ENCODE measurements at regions not wholly inside any gene's neighbourhood (a gene's known extent, or its start where the extent isn't known, plus 50 kb on each side); places are given as distances from the start of the nearest gene placed in this dataset.

- H3K27ac ChIP-seq (ENCODE audit: insufficient read depth, low read length, poor library complexity, severe bottlenecking): no peak overlapping the region
- H3K4me3 ChIP-seq (ENCODE audit: insufficient read depth, low read depth, low read length, poor library complexity, severe bottlenecking): no peak overlapping the region
- H3K36me3 ChIP-seq (ENCODE audit: control insufficient read depth, insufficient read depth, low read length): no peaks in the 10 kb centered on the region
- H3K9me3 ChIP-seq (ENCODE audit: control insufficient read depth, low read length): no peaks in the 10 kb centered on the region
- H3K27me3 ChIP-seq (replicated peaks; ENCODE audit: control insufficient read depth, insufficient read depth, low read length, poor library complexity, severe bottlenecking): no peaks in the 10 kb centered on the region
- no peaks in the 10 kb centered on the region for H3K4me1 ChIP-seq (ENCODE audit: control insufficient read depth, insufficient read depth, low read length, poor library complexity, severe bottlenecking)
- DNase-seq: no peak
These were observed 50.6 kb upstream of the GNAO1 start for GRCh38 chr16:56140645-56141044.

DNA sequence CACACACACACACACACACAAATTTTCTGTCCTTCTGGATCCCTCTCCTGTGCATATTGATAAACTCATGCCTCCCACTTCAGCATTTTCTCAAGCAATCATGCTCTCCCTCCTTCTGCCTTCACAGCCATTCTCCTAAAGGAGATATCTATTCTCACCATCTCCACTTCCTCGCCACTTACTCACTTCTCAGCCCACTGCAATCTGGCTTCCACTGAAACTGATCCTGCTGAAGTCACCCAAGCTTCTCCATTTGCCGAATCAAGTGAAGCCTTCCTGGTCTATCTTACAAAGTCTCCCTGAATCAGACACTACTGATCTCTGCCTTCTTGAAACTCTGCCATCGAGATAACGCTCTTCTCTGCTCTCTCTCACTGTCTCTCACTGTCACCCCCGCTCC is 54.0 kb upstream of the GNAO1 start:
- H3K4me1 ChIP-seq (ENCODE audit: control insufficient read depth, insufficient read depth, low read length, poor library complexity, severe bottlenecking): no peaks in the 10 kb centered on the region
- no peak overlapping the region for H3K27ac ChIP-seq (ENCODE audit: insufficient read depth, low read length, poor library complexity, severe bottlenecking)
- H3K36me3 ChIP-seq (ENCODE audit: control insufficient read depth, insufficient read depth, low read length): no peaks in the 10 kb centered on the region
- H3K9me3 ChIP-seq (ENCODE audit: control insufficient read depth, low read length): no peaks in the 10 kb centered on the region
- no peak overlapping the region for H3K4me3 ChIP-seq (ENCODE audit: insufficient read depth, low read depth, low read length, poor library complexity, severe bottlenecking)
- no peak for DNase-seq
- no peaks in the 10 kb centered on the region for H3K27me3 ChIP-seq (replicated peaks; ENCODE audit: control insufficient read depth, insufficient read depth, low read length, poor library complexity, severe bottlenecking)

DNA sequence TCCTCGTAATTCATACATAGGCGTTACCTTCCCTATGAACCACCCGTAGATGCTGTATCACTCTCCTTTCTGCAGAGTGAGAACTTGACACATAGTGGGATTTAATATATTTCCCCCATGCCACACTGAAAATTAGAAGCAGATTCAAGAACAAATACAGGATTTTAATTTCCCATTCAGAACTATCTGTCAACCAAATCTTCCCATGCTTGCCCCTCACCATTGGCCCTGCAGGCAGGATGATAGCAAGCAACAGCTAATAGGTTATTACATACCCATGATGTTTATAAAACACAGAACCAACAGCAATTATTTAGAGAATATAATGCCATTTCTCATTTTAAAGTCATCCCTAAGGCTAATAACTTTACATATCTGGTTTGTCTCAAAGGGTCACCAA is 55.0 kb upstream of the GNAO1 start:
- no peaks in the 10 kb centered on the region for H3K4me1 ChIP-seq (ENCODE audit: control insufficient read depth, insufficient read depth, low read length, poor library complexity, severe bottlenecking)

DNA sequence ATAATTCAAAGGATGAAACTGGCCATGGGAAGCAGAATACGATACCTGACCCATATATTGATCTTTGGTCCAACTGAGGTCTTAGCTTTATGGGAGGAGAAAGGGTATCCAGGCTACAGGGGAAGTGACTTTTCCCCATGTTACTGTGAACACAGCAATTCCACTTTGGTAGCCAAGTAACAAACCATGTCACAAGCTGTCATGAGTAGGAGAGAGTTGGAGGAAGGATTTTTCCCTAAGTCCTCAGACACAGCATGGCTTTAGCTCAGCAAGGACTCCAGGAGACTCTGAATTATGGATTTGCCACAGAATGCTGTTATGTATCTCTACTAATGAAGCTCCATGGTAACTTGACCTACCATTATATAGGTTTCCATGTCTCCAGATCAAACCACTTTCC is 56.5 kb upstream of the GNAO1 start:
- no peaks in the 10 kb centered on the region for H3K9me3 ChIP-seq (ENCODE audit: control insufficient read depth, low read length)
- H3K4me1 ChIP-seq (ENCODE audit: control insufficient read depth, insufficient read depth, low read length, poor library complexity, severe bottlenecking): no peaks in the 10 kb centered on the region
- H3K27me3 ChIP-seq (replicated peaks; ENCODE audit: control insufficient read depth, insufficient read depth, low read length, poor library complexity, severe bottlenecking): no peaks in the 10 kb centered on the region
- DNase-seq: no peak
- no peaks in the 10 kb centered on the region for H3K36me3 ChIP-seq (ENCODE audit: control insufficient read depth, insufficient read depth, low read length)
- no peak overlapping the region for H3K27ac ChIP-seq (ENCODE audit: insufficient read depth, low read length, poor library complexity, severe bottlenecking)
- no peak overlapping the region for H3K4me3 ChIP-seq (ENCODE audit: insufficient read depth, low read depth, low read length, poor library complexity, severe bottlenecking)

More for the DNA sequence above, 55.0 kb upstream of the GNAO1 start:
- no peak overlapping the region for H3K27ac ChIP-seq (ENCODE audit: insufficient read depth, low read length, poor library complexity, severe bottlenecking)
- H3K27me3 ChIP-seq (replicated peaks; ENCODE audit: control insufficient read depth, insufficient read depth, low read length, poor library complexity, severe bottlenecking): no peaks in the 10 kb centered on the region
- DNase-seq: no peak
- H3K9me3 ChIP-seq (ENCODE audit: control insufficient read depth, low read length): no peaks in the 10 kb centered on the region
- no peak overlapping the region for H3K4me3 ChIP-seq (ENCODE audit: insufficient read depth, low read depth, low read length, poor library complexity, severe bottlenecking)
- H3K36me3 ChIP-seq (ENCODE audit: control insufficient read depth, insufficient read depth, low read length): no peaks in the 10 kb centered on the region

DNA sequence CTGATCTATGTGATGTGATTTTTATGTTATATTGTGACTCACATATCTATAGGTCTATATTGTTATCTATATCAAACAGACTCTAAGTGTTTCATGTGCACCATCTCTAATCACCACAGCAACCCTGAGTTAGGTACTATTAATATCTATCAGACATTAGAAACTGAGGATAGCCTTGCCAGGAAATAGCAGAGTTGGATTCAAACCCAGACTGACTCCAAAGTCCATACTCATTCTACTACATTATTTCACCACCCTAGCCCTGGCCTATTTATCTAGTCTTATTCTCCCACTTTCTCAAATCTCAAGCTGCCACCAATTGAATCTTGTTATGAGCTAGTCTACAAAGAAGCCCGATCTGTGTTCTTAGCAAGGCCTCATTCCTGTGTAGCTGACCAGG is 65.4 kb upstream of the GNAO1 start:
- no peaks in the 10 kb centered on the region for H3K4me1 ChIP-seq (ENCODE audit: control insufficient read depth, insufficient read depth, low read length, poor library complexity, severe bottlenecking)
- H3K27ac ChIP-seq (ENCODE audit: insufficient read depth, low read length, poor library complexity, severe bottlenecking): no peak overlapping the region
- H3K27me3 ChIP-seq (replicated peaks; ENCODE audit: control insufficient read depth, insufficient read depth, low read length, poor library complexity, severe bottlenecking): no peaks in the 10 kb centered on the region
- H3K4me3 ChIP-seq (ENCODE audit: insufficient read depth, low read depth, low read length, poor library complexity, severe bottlenecking): no peak overlapping the region
- no peaks in the 10 kb centered on the region for H3K9me3 ChIP-seq (ENCODE audit: control insufficient read depth, low read length)
- DNase-seq: no peak
- H3K36me3 ChIP-seq (ENCODE audit: control insufficient read depth, insufficient read depth, low read length): no peaks in the 10 kb centered on the region

- no peaks in the 10 kb centered on the region for H3K27me3 ChIP-seq (replicated peaks; ENCODE audit: control insufficient read depth, insufficient read depth, low read length, poor library complexity, severe bottlenecking)
- no peaks in the 10 kb centered on the region for H3K4me1 ChIP-seq (ENCODE audit: control insufficient read depth, insufficient read depth, low read length, poor library complexity, severe bottlenecking)
- no peaks in the 10 kb centered on the region for H3K36me3 ChIP-seq (ENCODE audit: control insufficient read depth, insufficient read depth, low read length)
- no peak overlapping the region for H3K4me3 ChIP-seq (ENCODE audit: insufficient read depth, low read depth, low read length, poor library complexity, severe bottlenecking)
- H3K9me3 ChIP-seq (ENCODE audit: control insufficient read depth, low read length): no peaks in the 10 kb centered on the region
- no peak overlapping the region for H3K27ac ChIP-seq (ENCODE audit: insufficient read depth, low read length, poor library complexity, severe bottlenecking)
- DNase-seq: no peak
These were observed 69.0 kb upstream of the GNAO1 start for GRCh38 chr16:56122251-56122650.

GRCh38 chr16:56121156-56121500 is 70.2 kb upstream of the GNAO1 start:
- H3K4me1 ChIP-seq (ENCODE audit: control insufficient read depth, insufficient read depth, low read length, poor library complexity, severe bottlenecking): no peaks in the 10 kb centered on the region
- H3K36me3 ChIP-seq (ENCODE audit: control insufficient read depth, insufficient read depth, low read length): no peaks in the 10 kb centered on the region
- H3K27ac ChIP-seq (ENCODE audit: insufficient read depth, low read length, poor library complexity, severe bottlenecking): no peak overlapping the region
- no peak for DNase-seq
- no peak overlapping the region for H3K4me3 ChIP-seq (ENCODE audit: insufficient read depth, low read depth, low read length, poor library complexity, severe bottlenecking)
- no peaks in the 10 kb centered on the region for H3K9me3 ChIP-seq (ENCODE audit: control insufficient read depth, low read length)
- no peaks in the 10 kb centered on the region for H3K27me3 ChIP-seq (replicated peaks; ENCODE audit: control insufficient read depth, insufficient read depth, low read length, poor library complexity, severe bottlenecking)

DNA sequence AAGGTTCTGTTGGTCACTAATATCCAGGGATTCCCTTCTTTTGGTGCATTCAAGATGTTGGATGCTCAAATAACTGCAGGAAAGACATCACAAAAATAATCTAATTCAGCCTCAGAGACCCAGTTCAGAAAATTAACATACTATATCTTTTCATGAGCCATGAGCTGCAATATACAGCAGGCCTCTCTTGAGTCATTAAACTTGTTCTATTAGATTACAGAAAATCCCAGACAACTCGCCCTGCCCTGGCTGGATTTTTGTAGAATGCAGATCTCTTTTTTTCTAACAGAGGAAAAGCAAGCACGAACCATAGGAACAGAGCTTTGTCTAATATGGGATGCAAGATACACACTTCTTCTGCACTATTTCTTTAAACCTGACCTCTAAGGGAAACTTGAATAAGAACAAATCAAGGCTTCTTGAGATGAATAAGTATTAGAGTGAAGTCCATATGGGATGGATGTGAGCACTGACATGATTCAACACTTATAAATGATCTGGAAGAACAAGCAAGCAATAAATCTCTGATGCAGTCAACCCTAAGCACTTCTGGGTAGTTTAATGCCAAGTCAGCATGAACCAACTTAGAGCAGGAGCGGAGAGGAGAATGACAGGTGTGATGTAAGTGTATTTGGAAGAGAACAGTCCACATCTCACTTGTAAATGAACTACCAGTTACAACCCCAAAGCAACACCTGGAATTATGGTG is 70.7 kb upstream of the GNAO1 start:
- Histone ChIP-seq H3K4me3 (ENCODE audit: insufficient read depth, low read depth, low read length, poor library complexity, severe bottlenecking) (no peak overlapping the region), H3K27ac (ENCODE audit: insufficient read depth, low read length, poor library complexity, severe bottlenecking) (no peak overlapping the region), H3K27me3 (replicated peaks; ENCODE audit: control insufficient read depth, insufficient read depth, low read length, poor library complexity, severe bottlenecking) (no peaks in the 10 kb centered on the region), H3K4me1 (ENCODE audit: control insufficient read depth, insufficient read depth, low read length, poor library complexity, severe bottlenecking) (no peaks in the 10 kb centered on the region), H3K9me3 (ENCODE audit: control insufficient read depth, low read length) (no peaks in the 10 kb centered on the region), H3K36me3 (ENCODE audit: control insufficient read depth, insufficient read depth, low read length) (no peaks in the 10 kb centered on the region)
- DNase-seq: no peak

DNA sequence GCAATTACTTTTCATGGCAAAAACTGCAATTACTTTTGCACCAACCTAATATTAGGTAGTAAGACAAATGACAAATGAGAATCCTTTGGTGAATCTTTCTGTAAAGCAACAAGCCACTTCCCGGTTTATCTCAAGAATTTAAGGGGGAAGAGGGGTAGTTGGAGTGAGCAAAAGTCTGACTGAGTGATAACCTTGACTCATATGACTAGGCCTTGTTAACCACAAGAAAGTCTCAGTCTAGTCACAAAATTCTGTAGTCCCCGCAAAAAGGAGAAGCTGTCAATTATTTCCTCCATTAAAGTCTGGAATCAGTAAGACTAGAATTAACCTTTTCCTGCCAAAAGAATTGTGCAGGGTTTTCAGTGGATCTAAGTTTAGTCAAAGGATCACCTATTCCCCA is 72.2 kb upstream of the GNAO1 start:
- DNase-seq: no peak
- Histone ChIP-seq H3K27me3 (replicated peaks; ENCODE audit: control insufficient read depth, insufficient read depth, low read length, poor library complexity, severe bottlenecking) (no peaks in the 10 kb centered on the region), H3K9me3 (ENCODE audit: control insufficient read depth, low read length) (no peaks in the 10 kb centered on the region), H3K36me3 (ENCODE audit: control insufficient read depth, insufficient read depth, low read length) (no peaks in the 10 kb centered on the region), H3K4me3 (ENCODE audit: insufficient read depth, low read depth, low read length, poor library complexity, severe bottlenecking) (no peak overlapping the region), H3K27ac (ENCODE audit: insufficient read depth, low read length, poor library complexity, severe bottlenecking) (no peak overlapping the region), H3K4me1 (ENCODE audit: control insufficient read depth, insufficient read depth, low read length, poor library complexity, severe bottlenecking) (no peaks in the 10 kb centered on the region)

DNA sequence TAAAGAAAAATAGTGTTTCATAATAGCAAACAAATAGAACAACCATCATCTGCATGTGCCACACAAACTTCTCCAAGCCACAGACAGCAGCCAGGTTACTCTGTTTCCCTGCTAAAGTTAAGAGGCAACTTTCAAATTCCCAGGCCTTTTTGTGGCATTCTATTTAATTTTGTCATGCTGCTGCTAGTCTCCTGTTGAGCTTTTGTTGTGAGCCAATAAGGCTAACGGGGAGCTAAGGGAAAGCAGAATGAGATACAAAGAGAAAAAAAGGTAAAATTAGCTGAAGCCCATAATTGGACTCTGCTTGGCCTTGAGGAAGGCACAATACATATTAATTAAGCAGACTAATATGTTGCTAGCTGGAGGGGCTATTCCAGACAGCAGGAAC is 74.7 kb upstream of the GNAO1 start:
- Histone ChIP-seq H3K9me3 (ENCODE audit: control insufficient read depth, low read length) (no peaks in the 10 kb centered on the region), H3K36me3 (ENCODE audit: control insufficient read depth, insufficient read depth, low read length) (no peaks in the 10 kb centered on the region), H3K27me3 (replicated peaks; ENCODE audit: control insufficient read depth, insufficient read depth, low read length, poor library complexity, severe bottlenecking) (no peaks in the 10 kb centered on the region), H3K4me3 (ENCODE audit: insufficient read depth, low read depth, low read length, poor library complexity, severe bottlenecking) (no peak overlapping the region), H3K4me1 (ENCODE audit: control insufficient read depth, insufficient read depth, low read length, poor library complexity, severe bottlenecking) (no peaks in the 10 kb centered on the region), H3K27ac (ENCODE audit: insufficient read depth, low read length, poor library complexity, severe bottlenecking) (no peak overlapping the region)
- no peak for DNase-seq

All from effector memory CD4-positive, alpha-beta T cell (primary cell).